Effector memory CD4-positive, alpha-beta T cell (primary cell): ENCODE measurements at regions not wholly inside any gene's neighbourhood (a gene's known extent, or its start where the extent isn't known, plus 50 kb on each side); places are given as distances from the start of the nearest gene placed in this dataset.
"Not testable (repeated sequence)": the region's sequence is repeated elsewhere in the genome, so short reads cannot be mapped to it uniquely, and the experiment has no call there.

Experiments
- DNase-seq, 3 donors: peaks; one replicate each; pipeline ENCODE4 v3.0.0-alpha.2; 2020
- H3K27ac ChIP-seq: 2 replicates; pipeline ENCODE4 v1.7.0; 2013; ENCODE audit warnings: mild to moderate bottlenecking, low read length, moderate library complexity; ENCODE audit not compliant: insufficient read depth, poor library complexity, severe bottlenecking
- H3K27me3 ChIP-seq: replicated peaks from 2 replicates; pipeline ENCODE4 v1.7.0; 2013; ENCODE audit warnings: mild to moderate bottlenecking, low read length; ENCODE audit not compliant: insufficient read depth, control insufficient read depth, poor library complexity, severe bottlenecking
- H3K36me3 ChIP-seq: 2 replicates; pipeline ENCODE4 v1.7.0; 2013; ENCODE audit warnings: mild to moderate bottlenecking, low read length, moderate library complexity; ENCODE audit not compliant: control insufficient read depth, insufficient read depth
- H3K4me1 ChIP-seq: 2 replicates; pipeline ENCODE4 v1.7.0; 2013; ENCODE audit warnings: low read length, mild to moderate bottlenecking; ENCODE audit not compliant: control insufficient read depth, insufficient read depth, poor library complexity, severe bottlenecking
- H3K4me3 ChIP-seq: 2 replicates; pipeline ENCODE4 v1.7.0; 2013; ENCODE audit warnings: low read length, low read depth, mild to moderate bottlenecking; ENCODE audit not compliant: insufficient read depth, poor library complexity, severe bottlenecking
- H3K9me3 ChIP-seq: 2 replicates; pipeline ENCODE4 v1.7.0; 2013; ENCODE audit warnings: mild to moderate bottlenecking, low read length, moderate library complexity; ENCODE audit not compliant: control insufficient read depth

DNA sequence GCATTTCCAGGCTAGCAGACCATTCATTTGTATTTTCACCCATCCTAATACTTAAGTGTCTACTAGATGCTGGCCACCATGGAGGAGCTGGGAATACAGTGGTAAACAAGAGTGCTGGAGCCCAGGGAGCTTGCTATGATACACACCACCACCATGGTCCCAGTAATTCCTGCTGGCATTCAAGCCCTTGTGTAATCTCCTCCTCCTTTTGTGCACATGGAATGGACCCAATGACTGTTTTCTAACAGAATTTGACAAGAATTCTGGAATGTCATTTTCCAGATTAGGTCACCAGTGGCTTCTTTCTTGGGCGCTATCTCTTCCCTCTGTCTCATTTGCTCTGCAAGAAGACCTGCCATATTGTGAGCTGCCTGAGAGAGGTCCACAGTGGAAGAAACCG, 552.0 kb downstream of the C6orf118 start:
- no peaks in the 10 kb centered on the region for H3K9me3 ChIP-seq
- H3K27ac ChIP-seq: no peak overlapping the region
- no peak for DNase-seq
- H3K27me3 ChIP-seq: no peaks in the 10 kb centered on the region
- no peaks in the 10 kb centered on the region for H3K4me1 ChIP-seq
- H3K36me3 ChIP-seq: no peaks in the 10 kb centered on the region
- H3K4me3 ChIP-seq: no peak overlapping the region

DNA sequence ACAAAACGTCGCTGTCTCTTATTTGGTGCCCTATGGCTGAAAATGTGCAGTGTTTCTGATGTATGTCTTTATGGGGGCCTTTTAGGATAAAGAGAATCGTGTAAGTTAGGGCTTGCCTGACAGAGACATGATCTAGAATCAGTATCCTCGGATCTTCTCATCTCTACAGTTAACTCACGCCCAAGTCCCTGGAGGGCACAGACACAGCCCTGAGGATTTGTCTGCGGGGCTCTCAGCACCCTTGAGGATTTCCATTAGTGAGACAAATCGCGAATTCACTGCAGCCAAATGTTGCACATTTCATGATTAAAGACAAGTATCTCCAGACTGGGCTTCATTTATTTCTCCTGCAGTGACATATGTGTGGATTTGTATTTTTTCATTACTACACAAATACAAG, 552.7 kb downstream of the C6orf118 start:
- no peak overlapping the region for H3K4me3 ChIP-seq
- no peak overlapping the region for H3K27ac ChIP-seq
- H3K27me3 ChIP-seq: no peaks in the 10 kb centered on the region
- no peaks in the 10 kb centered on the region for H3K4me1 ChIP-seq
- no peaks in the 10 kb centered on the region for H3K9me3 ChIP-seq
- no peaks in the 10 kb centered on the region for H3K36me3 ChIP-seq
- no peak for DNase-seq

GRCh38 chr6:164756142-164756541, 553.3 kb downstream of the C6orf118 start:
- Histone ChIP-seq H3K27ac (no peak overlapping the region), H3K9me3 (no peaks in the 10 kb centered on the region), H3K4me1 (no peaks in the 10 kb centered on the region), H3K4me3 (no peak overlapping the region), H3K27me3 (no peaks in the 10 kb centered on the region), H3K36me3 (no peaks in the 10 kb centered on the region)
- no peak for DNase-seq

GRCh38 chr6:164753517-164753916, 555.9 kb downstream of the C6orf118 start:
- H3K9me3 ChIP-seq: no peaks in the 10 kb centered on the region
- no peaks in the 10 kb centered on the region for H3K27me3 ChIP-seq
- H3K27ac ChIP-seq: no peak overlapping the region
- H3K4me1 ChIP-seq: no peaks in the 10 kb centered on the region
- H3K36me3 ChIP-seq: no peaks in the 10 kb centered on the region
- DNase-seq: no peak
- no peak overlapping the region for H3K4me3 ChIP-seq

DNA sequence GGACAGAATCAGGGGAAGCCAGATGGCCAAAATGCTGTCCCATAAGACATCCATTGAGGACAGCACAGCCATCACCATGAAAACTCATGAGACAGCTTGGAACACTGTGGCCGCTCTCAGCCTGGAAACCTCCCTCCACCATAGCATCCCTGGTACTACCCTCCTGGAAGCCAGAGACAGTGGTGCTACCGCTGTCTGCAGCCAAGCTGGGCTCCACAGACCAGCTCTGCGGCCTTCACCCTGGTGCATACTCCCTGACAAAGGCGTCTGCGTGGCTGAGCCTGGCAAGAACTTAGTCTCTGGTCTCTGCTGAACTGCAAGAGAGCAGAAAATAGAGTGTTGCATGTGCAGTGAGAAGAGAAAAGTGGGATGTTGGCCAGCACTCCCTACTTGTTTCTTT, 558.0 kb downstream of the C6orf118 start:
- H3K36me3 ChIP-seq: no peaks in the 10 kb centered on the region
- H3K27me3 ChIP-seq: no peaks in the 10 kb centered on the region
- no peak overlapping the region for H3K27ac ChIP-seq
- no peak for DNase-seq
- no peaks in the 10 kb centered on the region for H3K9me3 ChIP-seq
- no peak overlapping the region for H3K4me3 ChIP-seq
- H3K4me1 ChIP-seq: no peaks in the 10 kb centered on the region

GRCh38 chr6:164750128-164750527, 559.3 kb downstream of the C6orf118 start:
- Histone ChIP-seq H3K36me3 (no peaks in the 10 kb centered on the region), H3K9me3 (no peaks in the 10 kb centered on the region), H3K27ac (no peak overlapping the region), H3K4me1 (no peaks in the 10 kb centered on the region), H3K4me3 (no peak overlapping the region), H3K27me3 (no peaks in the 10 kb centered on the region)
- DNase-seq: no peak

DNA sequence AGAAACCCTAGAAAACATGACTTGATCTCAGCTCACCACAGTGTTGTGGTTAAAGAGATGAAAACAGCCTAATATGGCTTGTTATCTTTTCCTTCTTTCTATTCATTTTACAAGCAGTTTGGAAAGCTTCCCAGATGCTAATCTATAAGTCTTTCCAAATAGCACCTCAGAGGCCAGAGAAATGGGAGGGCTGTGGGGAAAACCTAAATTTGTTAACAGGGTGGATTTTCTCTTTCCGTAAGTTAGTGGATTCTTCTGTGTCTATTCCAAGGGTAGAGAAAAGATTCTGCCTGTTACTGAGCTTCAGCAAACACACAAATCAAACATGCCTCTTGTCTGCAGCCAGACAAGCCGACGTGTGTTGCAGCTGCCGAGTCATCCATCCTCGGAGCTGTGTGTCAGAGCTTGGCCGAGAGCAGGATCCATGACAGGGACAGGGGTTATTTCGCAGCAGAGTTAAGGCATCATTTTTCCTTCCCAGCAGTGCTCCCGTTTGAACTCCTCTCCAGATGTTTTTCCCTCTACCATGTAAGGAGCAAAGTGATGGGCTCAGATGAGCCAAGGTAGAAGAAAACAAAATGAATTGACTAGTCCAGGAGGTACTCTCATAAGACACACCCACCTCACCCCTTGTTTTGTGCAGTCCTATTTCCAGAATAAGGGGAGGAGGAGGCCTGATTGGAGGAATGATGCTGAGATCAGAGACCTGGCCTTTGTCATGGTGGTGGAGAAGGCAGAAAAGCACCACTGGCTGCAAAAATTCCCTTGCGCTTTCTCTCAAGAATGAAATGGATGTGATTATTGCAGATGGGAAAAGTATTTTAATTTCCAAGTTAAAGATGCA, 560.0 kb downstream of the C6orf118 start:
- Histone ChIP-seq H3K4me1 (no peaks in the 10 kb centered on the region), H3K27ac (no peak overlapping the region), H3K27me3 (no peaks in the 10 kb centered on the region), H3K9me3 (no peaks in the 10 kb centered on the region), H3K36me3 (no peaks in the 10 kb centered on the region), H3K4me3 (no peak overlapping the region)
- DNase-seq: no peak

GRCh38 chr6:164744301-164744700, 565.1 kb downstream of the C6orf118 start:
- Histone ChIP-seq H3K9me3 (no peaks in the 10 kb centered on the region), H3K4me3 (no peak overlapping the region), H3K36me3 (no peaks in the 10 kb centered on the region), H3K4me1 (no peaks in the 10 kb centered on the region), H3K27ac (no peak overlapping the region), H3K27me3 (no peaks in the 10 kb centered on the region)
- no peak for DNase-seq

DNA sequence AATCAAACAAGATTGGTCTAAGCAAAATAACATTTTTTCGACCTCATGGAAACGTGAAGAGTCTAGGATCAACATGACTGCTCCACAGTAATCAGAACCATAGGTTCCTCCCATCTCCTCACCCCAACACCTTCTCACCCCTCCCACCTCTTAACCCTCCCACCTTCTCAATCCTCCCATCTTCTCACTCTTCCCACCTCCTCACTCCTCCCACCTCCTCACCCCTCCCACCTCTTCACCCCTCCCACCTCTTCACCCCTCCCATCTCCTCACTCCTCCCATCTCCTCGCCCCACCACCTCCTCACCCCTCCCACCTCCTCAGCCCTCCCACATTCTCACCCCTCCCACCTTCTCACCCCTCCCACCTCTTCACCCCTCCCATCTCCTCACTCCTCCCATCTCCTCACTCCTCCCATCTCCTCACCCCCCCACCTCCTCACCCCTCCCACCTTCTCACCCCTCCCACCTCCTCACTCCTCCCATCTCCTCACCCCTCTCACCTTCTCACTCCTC, 567.4 kb downstream of the C6orf118 start:
- H3K27ac ChIP-seq: no peak overlapping the region
- no peaks in the 10 kb centered on the region for H3K36me3 ChIP-seq
- no peaks in the 10 kb centered on the region for H3K4me1 ChIP-seq
- DNase-seq: no peak
- H3K4me3 ChIP-seq: no peak overlapping the region
- no peaks in the 10 kb centered on the region for H3K27me3 ChIP-seq
- no peaks in the 10 kb centered on the region for H3K9me3 ChIP-seq

DNA sequence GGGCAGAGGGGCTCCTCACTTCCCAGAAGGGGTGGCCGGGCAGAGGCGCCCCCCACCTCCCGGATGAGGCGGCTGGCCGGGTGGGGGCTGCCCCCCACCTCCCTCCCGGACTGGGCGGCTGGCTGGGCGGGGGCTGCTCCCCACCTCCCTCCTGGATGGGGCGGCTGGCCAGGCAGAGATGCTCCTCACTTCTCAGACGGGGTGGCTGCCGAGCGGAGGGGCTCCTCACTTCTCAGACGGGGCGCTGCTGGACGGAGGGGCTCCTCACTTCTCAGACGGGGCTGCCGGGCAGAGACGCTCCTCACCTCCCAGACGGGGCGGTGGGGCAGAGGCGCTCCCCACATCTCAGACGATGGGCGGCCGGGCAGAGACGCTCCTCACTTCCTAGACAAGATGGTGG, 573.3 kb downstream of the C6orf118 start:
- H3K9me3 ChIP-seq, H3K4me3 ChIP-seq, DNase-seq: not testable (repeated sequence)

More for the DNA sequence above, 573.3 kb downstream of the C6orf118 start:
- H3K27me3 ChIP-seq, H3K27ac ChIP-seq, H3K4me1 ChIP-seq, H3K36me3 ChIP-seq: not testable (repeated sequence)
